ENCODE measurements at regions not wholly inside any gene's neighbourhood (a gene's known extent, or its start where the extent isn't known, plus 50 kb on each side); places are given as distances from the start of the nearest gene placed in this dataset.

GRCh38 chr13:34352958-34353357 lies 535.0 kb downstream of the RFC3 start:
- no peak for DNase-seq
- TF ChIP-seq GATA1 (IDR thresholded peaks at IDR 0.05; ENCODE audit: low read depth, low read length) (no peak), POLR2A (IDR thresholded peaks at IDR 0.05; ENCODE audit: low read length) (no peak)

GRCh38 chr13:34356686-34357434 lies 538.9 kb downstream of the RFC3 start:
- TF ChIP-seq GATA1 (IDR thresholded peaks at IDR 0.05; ENCODE audit: low read depth, low read length) (no peak), POLR2A (IDR thresholded peaks at IDR 0.05; ENCODE audit: low read length) (no peak)
- no peak for DNase-seq

GRCh38 chr13:34357435-34358232 lies 539.7 kb downstream of the RFC3 start:
- no peak for DNase-seq
- TF ChIP-seq POLR2A (IDR thresholded peaks at IDR 0.05; ENCODE audit: low read length) = no peak
- TF ChIP-seq GATA1 (IDR thresholded peaks at IDR 0.05; ENCODE audit: low read depth, low read length) = no peak

GRCh38 chr13:34358811-34359513 lies 541.0 kb downstream of the RFC3 start:
- TF ChIP-seq GATA1 (IDR thresholded peaks at IDR 0.05; ENCODE audit: low read depth, low read length) (no peak), POLR2A (IDR thresholded peaks at IDR 0.05; ENCODE audit: low read length) (no peak)
- DNase-seq = no peak

GRCh38 chr13:34360702-34361101 lies 542.8 kb downstream of the RFC3 start:
- no peak for DNase-seq
- TF ChIP-seq GATA1 (IDR thresholded peaks at IDR 0.05; ENCODE audit: low read depth, low read length) (no peak), POLR2A (IDR thresholded peaks at IDR 0.05; ENCODE audit: low read length) (no peak)

- TF ChIP-seq GATA1 (IDR thresholded peaks at IDR 0.05; ENCODE audit: low read depth, low read length) (no peak), POLR2A (IDR thresholded peaks at IDR 0.05; ENCODE audit: low read length) (no peak)
- no peak for DNase-seq
Observed at GRCh38 chr13:34361560-34361959, 543.6 kb downstream of the RFC3 start.

- no peak for DNase-seq
- TF ChIP-seq GATA1 (IDR thresholded peaks at IDR 0.05; ENCODE audit: low read depth, low read length) = no peak
- no peak for TF ChIP-seq POLR2A (IDR thresholded peaks at IDR 0.05; ENCODE audit: low read length)
Observed at GRCh38 chr13:34363266-34363665, 545.3 kb downstream of the RFC3 start.

- TF ChIP-seq GATA1 (IDR thresholded peaks at IDR 0.05; ENCODE audit: low read depth, low read length) = no peak
- DNase-seq = no peak
Observed at GRCh38 chr13:34364633-34365032, 546.7 kb downstream of the RFC3 start.

- no peak for DNase-seq
- TF ChIP-seq POLR2A (IDR thresholded peaks at IDR 0.05; ENCODE audit: low read length) = no peak
- TF ChIP-seq GATA1 (IDR thresholded peaks at IDR 0.05; ENCODE audit: low read depth, low read length) = no peak
Observed at GRCh38 chr13:34369931-34370330, 552.0 kb downstream of the RFC3 start.

- no peak for DNase-seq
- TF ChIP-seq GATA1 (IDR thresholded peaks at IDR 0.05; ENCODE audit: low read depth, low read length) (no peak), POLR2A (IDR thresholded peaks at IDR 0.05; ENCODE audit: low read length) (no peak)
Observed at GRCh38 chr13:34371108-34371507, 553.2 kb downstream of the RFC3 start.

- TF ChIP-seq POLR2A (IDR thresholded peaks at IDR 0.05; ENCODE audit: low read length) = no peak
- no peak for TF ChIP-seq GATA1 (IDR thresholded peaks at IDR 0.05; ENCODE audit: low read depth, low read length)
- DNase-seq = no peak
Observed at GRCh38 chr13:34371645-34372395, 553.9 kb downstream of the RFC3 start.

- DNase-seq = no peak
- no peak for TF ChIP-seq POLR2A (IDR thresholded peaks at IDR 0.05; ENCODE audit: low read length)
- TF ChIP-seq GATA1 (IDR thresholded peaks at IDR 0.05; ENCODE audit: low read depth, low read length) = no peak
Observed at GRCh38 chr13:34372581-34372980, 554.6 kb downstream of the RFC3 start.

GRCh38 chr13:34376483-34376882 lies 558.5 kb downstream of the RFC3 start:
- no peak for TF ChIP-seq GATA1 (IDR thresholded peaks at IDR 0.05; ENCODE audit: low read depth, low read length)
- TF ChIP-seq POLR2A (IDR thresholded peaks at IDR 0.05; ENCODE audit: low read length) = no peak
- DNase-seq = no peak

- no peak for TF ChIP-seq GATA1 (IDR thresholded peaks at IDR 0.05; ENCODE audit: low read depth, low read length)
- no peak for TF ChIP-seq POLR2A (IDR thresholded peaks at IDR 0.05; ENCODE audit: low read length)
Observed at GRCh38 chr13:34381228-34381627, 560.8 kb upstream of the NBEA start.

More at GRCh38 chr13:34381228-34381627, 560.8 kb upstream of the NBEA start:
- no peak for DNase-seq

Data from erythroblast (primary cell).